ENCODE measurements at regions not wholly inside any gene's neighbourhood (a gene's known extent, or its start where the extent isn't known, plus 50 kb on each side); places are given as distances from the start of the nearest gene placed in this dataset.

DNA sequence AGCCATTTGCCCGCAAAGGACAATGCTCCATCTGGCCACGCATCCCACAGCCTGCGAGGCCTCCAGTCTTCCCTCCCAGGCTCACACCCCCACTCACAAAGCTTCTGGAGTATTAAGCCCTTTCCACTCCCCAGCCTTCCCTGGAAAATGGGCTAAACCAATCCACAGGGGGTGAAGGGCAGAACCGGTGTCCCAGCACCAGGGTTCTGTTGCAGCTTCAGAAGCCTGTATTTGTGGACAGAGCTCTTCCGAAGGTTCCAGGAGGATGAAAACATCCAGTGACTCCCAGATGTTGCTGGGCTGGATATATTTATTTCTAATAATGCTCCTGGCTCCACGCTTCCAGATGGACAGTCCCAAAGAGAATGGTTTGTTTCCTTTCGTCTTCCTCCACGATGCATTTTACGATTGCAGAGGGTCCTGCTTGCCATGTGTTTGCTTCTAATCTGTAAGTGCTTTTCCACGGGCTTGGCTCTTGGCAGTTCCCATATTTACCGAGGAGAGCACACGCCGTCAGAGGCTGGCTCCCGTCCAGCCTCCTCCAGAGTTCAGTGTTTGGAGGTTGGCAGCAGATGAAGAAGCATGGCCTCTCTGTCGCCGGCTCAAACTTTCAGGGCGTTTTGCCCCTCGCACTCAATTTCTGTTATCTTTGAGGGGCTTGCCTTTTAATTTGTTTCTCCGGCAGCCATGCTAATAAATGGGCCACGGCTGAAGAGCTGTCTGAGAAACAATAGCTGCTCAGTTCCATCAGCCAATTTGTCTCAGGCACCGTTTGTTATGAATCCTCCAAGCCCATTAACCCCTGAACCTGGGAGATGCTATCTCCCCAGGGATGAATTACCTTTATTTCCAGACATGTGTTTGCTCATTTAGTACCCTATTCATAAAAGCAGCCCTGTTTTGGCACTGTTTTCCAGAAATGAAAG, 367.9 kb upstream of the PROK2 start:
- TF ChIP-seq CTCF (IDR thresholded peaks at IDR 0.05) (no peak), ZFX (IDR thresholded peaks at IDR 0.05; ENCODE audit: borderline replicate concordance) (no peak)
